HS-27A (cell line): ENCODE measurements at regions not wholly inside any gene's neighbourhood (a gene's known extent, or its start where the extent isn't known, plus 50 kb on each side); places are given as distances from the start of the nearest gene placed in this dataset.
A peak's percentile ranks its signal among the peaks of the same experiment; 100 is the strongest.

Experiments
- DNase-seq: peaks from one replicate; pipeline ENCODE4 v3.0.0-alpha.2; 2012; ENCODE audit warnings: low read depth, missing footprints

DNA sequence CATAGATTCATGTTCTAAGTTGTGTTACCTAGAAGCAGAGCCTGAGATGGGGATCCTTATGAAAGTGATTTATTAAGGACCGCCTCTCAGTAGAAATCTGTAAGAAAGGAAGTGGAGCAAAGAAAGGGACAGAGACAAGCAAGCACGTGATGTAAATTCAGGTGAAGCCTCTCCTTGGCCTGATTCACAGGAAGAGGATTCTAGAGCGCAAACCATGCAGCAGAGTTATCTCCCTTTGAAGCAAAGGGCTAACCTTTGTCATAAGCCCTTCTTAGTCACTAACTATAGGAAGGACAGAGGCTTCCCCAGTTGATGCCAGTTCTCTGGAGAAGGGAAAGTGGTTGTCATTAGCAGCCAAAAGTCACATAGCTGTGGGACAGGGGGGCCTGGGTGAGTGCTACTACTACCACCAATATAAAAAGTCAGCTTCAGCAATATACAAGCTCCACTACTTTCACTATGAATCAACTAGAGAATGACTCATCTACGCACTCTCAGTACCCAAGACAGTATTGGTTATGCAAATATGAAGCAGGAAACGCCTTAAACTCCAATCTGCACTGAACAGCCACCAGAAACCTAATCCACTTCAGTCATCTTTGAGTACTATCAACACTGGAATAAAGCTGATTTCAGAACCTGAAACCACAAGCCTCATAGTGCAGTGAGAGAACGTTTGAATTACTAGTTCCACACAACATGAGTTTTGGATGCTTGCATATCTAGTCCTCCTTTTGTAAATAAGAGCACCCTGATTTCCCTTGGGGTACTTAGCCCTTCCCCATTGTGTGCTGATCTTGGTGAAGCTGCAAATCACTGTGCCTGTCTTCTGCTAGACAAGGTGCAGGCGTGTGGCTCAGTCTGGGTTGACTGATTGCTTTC lies 162.7 kb downstream of the ZNF608 start:
- DNase-seq = peak; percentile 19

DNA sequence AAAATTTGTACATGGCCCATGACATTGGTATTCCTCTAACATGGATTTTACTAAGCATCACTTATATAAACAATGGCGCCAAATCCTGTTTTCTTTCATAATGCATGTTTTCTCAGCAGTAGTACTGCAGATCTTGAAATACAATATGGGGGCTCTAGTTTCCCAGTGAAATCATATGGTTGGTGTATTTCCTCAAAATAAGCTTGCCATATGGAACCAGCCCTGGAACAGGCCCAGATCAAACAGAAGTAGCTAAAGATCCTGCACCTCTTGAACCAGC lies 163.9 kb downstream of the ZNF608 start:
- no peak for DNase-seq

- DNase-seq = no peak
These were observed 164.5 kb downstream of the ZNF608 start for GRCh38 chr5:124581738-124582560.

DNA sequence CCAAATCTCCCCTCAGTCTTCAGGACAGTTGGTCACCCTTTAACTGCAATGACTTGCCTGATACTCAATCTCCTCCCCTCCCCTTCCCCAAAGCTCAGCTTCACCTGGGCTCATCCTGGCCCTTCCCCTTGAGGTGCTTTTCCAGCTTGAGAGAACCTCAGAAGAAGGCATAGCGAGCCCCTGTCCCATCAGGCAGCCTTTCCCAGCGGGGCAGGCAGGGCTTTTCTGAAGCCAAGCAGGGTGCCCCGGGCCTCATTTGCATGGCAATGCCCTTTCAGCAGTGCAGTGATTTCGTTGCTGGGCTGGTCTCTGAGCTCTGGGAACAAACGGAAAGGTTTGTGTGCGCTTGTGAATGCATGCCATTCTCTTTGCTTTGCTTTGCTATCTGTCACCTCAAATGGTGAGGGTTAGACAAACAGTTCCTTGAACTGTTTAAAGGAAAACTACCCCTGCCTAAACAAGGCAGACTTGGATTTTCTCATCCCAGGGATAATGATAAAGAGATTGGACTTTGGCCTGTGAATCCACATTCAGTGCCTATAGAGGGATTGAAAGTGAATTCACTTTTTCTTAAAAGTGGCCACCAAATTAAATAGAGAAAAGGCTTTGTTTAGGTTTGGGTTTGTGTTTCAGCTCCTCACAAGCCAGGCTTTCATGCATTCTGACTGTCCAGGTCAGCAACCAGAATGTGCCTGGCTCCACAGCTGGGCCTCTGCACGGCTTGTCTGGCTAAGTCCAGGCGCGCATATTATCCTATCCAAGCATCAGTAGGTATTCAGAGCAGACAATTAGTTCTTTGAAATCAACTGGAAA lies 165.3 kb downstream of the ZNF608 start:
- DNase-seq = no peak

DNA sequence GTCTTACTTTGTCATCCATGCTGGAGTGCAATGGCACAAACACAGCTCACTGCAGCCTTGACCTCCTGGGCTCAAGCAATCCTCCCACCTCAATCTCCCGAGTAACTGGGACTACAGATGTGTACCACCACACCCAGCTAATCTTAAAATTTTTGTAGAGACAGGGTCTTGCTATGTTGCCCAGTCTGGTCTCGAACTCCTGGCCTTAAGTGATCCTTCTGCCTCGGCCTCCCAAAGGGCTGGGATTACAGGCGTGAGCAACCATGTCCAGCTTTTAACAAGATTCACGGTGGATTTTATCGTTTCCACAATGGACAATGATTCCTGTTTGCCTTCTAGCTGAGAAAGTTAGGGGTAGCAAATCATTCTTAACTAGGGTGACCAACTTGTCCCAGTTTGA lies 165.9 kb downstream of the ZNF608 start:
- no peak for DNase-seq

DNA sequence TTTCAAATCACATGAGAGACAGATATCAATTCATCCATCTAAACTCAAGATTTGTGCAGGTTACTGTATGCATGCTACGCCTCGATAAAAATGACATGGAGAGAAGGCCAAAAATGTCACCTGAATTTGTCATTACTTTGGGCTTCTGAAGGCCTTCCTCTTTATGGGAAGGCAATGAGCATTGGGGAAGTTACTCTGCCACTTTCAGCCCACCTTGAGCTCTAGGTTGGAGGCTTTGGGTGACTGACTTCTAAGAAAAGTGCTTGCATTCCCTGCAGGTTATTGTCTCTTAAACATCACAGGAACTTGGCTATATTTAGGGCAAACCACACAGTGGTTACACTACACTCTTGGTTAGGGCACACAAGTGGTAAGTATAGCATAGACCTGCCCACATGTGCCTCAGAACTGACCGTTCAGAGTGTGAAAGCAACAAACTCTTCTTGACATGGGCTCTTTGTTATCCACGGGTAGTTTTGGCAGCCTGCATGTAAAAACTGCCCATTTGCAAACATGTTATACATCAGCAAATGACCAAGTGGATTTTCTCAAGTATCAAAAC lies 169.5 kb downstream of the ZNF608 start:
- DNase-seq = no peak

DNA sequence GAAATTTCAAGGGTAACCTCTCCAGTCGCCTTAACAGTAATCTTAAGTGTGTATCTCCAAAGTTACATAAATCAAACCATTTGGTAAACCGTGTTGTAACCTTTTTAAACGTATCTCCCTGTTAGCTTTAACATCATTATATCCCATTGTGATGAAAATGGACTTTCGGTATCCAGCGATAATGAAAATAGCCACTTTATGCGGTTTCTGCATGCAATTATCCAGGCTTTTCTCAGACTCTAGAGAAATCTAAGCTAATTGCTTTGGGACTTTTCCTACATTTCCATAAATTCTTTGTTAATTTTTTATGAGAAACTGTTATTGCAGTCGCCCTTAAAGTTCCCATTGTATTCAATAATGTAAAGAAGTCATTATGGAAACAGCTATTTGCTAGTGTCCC lies 170.7 kb downstream of the ZNF608 start:
- no peak for DNase-seq

GRCh38 chr5:124574521-124575436 lies 171.7 kb downstream of the ZNF608 start:
- DNase-seq = no peak

- DNase-seq = no peak
These were observed 173.5 kb downstream of the ZNF608 start for GRCh38 chr5:124572971-124573370.

- no peak for DNase-seq
These were observed 176.0 kb downstream of the ZNF608 start for GRCh38 chr5:124570285-124571035.

- DNase-seq = no peak
These were observed 179.5 kb downstream of the ZNF608 start for GRCh38 chr5:124566875-124567450.

DNA sequence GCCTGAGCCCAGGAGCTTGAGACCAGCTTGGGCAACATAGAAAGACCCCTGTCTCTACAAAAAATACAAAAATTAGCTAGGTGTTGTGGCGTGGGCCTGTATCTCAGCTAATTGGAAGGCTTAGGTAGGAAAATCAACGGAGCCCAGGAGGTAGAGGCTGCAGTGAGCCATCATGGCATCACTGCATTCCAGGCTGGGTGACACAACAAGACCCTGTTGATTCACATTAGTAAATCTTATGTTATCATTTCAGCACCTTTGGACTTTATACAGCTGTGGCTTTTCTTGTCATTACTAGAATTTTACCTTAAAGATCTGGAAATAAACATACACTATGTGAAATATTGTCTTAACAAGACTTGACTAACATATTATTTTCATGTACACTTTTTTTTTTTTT lies 185.0 kb downstream of the ZNF608 start:
- no peak for DNase-seq

DNA sequence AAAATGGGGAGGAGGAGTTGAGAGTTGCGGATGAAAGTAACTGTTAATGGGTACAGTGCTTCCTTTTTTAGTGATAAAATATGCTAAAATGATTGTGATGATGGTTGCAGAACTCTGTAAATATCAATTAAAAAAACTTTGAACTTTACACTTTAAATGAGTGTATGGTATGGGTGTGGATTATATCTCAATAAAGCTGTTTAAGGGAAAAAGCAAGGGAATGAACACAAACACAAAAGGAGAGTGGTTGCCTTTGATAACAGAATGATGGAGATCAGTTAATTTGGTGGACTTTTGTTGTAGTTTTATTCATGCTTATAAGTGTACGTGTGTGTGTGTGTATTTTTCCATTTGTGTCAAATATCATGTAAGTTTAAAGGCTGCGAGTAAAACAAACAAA lies 186.1 kb downstream of the ZNF608 start:
- no peak for DNase-seq

DNA sequence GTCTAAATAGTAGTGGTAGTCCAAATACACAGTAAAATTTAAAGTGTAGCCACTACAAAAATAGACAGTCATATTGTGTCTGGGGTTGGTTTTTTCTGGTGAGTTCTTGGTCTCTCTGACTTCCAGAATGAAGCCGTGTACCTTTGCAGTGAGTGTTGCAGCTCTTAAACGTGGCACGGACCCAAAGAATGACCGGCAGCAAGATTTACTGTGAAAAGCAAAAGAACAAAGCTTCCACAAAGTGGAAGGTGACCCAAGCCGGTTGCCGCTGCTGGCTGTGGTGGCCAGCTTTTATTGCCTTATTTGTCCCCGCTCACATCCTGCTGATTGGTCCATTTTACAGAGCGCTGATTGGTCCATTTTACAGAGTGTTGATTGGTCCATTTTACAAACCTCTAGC lies 188.7 kb downstream of the ZNF608 start:
- no peak for DNase-seq

GRCh38 chr5:124554746-124555578 lies 191.5 kb downstream of the ZNF608 start:
- DNase-seq = no peak

DNA sequence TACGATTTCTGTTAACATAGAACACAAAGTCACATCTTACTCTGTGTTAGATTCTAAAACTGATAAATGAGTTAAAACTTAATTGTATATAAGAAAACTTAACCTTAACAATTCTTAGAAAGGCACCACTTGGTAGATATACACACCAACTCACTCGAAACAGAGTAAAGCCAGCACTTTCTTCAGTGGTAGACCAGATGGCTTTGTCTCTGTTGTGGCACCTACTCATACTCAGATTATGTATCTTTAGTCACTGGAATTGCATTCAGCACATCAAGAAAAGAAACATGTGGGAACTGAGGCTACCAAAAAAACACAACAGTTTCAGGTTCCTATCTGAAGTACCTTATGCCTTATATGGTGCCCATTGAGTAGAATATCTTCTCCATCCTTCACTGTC lies 192.5 kb downstream of the ZNF608 start:
- DNase-seq = no peak

DNA sequence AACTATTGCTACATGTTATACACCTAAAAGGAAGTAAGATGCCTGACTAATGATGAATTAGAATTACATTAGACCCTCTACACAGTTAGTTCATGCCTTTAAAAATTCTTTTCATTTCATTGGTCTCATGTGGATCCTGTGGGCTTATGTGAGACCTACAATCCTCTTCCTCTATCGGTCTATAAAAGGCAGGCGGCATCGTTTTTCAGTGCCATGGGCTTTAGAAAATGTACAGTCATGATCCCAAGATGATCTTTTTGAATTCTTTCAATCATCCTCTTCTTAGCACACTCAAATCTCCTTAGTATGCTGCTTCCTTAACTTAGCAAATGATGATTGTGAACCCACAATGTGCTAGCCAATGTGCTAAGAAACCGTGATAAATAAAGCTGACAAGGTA lies 193.9 kb downstream of the ZNF608 start:
- DNase-seq = no peak

DNA sequence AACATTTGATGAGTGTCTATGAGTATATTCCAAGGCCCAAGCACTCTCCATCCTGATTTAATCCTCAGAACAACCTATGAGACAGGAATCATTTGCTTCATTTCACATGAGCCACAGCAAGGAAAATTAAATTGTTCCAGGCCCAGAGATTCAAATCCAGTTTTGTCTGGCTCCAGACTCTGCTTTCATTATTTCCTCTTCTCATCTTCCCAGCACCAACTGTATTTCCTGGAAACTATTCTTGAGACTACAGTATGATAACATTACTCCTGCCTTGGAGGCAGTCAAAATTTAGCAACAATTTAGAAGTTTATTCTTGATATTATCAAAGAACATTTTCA lies 194.5 kb downstream of the ZNF608 start:
- DNase-seq = no peak

- DNase-seq = no peak
These were observed 195.7 kb downstream of the ZNF608 start for GRCh38 chr5:124550731-124551130.
